NB4 (cell line): ENCODE measurements at regions not wholly inside any gene's neighbourhood (a gene's known extent, or its start where the extent isn't known, plus 50 kb on each side); places are given as distances from the start of the nearest gene placed in this dataset.

Experiments used
- MYC ChIP-seq: IDR thresholded peaks from 2 replicates; pipeline ENCODE4 v1.6.1; 2011; ENCODE audit warnings: low read depth, low read length
- POLR2A ChIP-seq: IDR thresholded peaks from 2 replicates; pipeline ENCODE4 v1.6.1; 2011; ENCODE audit warnings: mild to moderate bottlenecking; ENCODE audit not compliant: insufficient read length; ENCODE audit errors: extremely low read depth
- TF ChIP-seq, protein P1 (sequence below): IDR thresholded peaks from one replicate; pipeline ENCODE4 v1.5.1; 2012; ENCODE audit warnings: low read depth, low read length
- TF ChIP-seq, protein P2 (sequence below): IDR thresholded peaks from 2 replicates; pipeline ENCODE4 v1.6.1; 2011; ENCODE audit warnings: low read depth, low read length

DNA sequence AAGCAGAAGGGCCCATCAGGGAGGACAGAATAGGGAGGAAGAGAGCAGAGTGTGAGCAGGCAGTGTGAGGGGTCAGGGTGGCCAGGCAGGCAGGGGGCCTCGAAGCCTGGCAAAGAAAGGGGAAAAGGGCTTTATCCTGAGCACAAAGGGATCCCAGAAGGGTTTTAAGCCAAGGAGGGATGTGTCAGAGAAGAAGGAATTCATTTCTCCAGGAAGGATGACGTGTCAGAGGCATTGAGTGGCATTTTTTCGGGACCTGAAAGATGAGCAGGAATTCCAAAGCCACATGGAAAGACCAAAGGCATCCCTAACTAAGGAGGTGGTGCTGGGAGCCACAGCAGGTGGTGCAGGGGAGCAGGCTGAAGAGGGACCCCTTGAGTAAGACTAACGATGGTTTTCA, 132.1 kb downstream of the DICER1 start:
- TF ChIP-seq POLR2A (no peak), MYC (no peak)
- TF ChIP-seq, protein P1, sequence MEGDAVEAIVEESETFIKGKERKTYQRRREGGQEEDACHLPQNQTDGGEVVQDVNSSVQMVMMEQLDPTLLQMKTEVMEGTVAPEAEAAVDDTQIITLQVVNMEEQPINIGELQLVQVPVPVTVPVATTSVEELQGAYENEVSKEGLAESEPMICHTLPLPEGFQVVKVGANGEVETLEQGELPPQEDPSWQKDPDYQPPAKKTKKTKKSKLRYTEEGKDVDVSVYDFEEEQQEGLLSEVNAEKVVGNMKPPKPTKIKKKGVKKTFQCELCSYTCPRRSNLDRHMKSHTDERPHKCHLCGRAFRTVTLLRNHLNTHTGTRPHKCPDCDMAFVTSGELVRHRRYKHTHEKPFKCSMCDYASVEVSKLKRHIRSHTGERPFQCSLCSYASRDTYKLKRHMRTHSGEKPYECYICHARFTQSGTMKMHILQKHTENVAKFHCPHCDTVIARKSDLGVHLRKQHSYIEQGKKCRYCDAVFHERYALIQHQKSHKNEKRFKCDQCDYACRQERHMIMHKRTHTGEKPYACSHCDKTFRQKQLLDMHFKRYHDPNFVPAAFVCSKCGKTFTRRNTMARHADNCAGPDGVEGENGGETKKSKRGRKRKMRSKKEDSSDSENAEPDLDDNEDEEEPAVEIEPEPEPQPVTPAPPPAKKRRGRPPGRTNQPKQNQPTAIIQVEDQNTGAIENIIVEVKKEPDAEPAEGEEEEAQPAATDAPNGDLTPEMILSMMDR: no peak
- TF ChIP-seq, protein P2, sequence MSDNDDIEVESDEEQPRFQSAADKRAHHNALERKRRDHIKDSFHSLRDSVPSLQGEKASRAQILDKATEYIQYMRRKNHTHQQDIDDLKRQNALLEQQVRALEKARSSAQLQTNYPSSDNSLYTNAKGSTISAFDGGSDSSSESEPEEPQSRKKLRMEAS: no peak
